Activated CD8-positive, alpha-beta T cell treated with anti-CD3 and anti-CD28 coated beads for 36 hours (primary cell): ENCODE measurements at regions not wholly inside any gene's neighbourhood (a gene's known extent, or its start where the extent isn't known, plus 50 kb on each side); places are given as distances from the start of the nearest gene placed in this dataset.
"Not testable (repeated sequence)": the region's sequence is repeated elsewhere in the genome, so short reads cannot be mapped to it uniquely, and the experiment has no call there.

Source experiments
- ATAC-seq: fragments of 200-7000 bp; cut with Tn5 transposase; one replicate; pipeline ENCODE4 v1.10.0; 2021; ENCODE audit warnings: mild to moderate bottlenecking, moderate library complexity
- CTCF ChIA-PET: fragments of 350-600 bp; sonication (Branson Sonifier 250); formaldehyde crosslinking; loops from one replicate; lab custom pipeline; 2021; ENCODE audit warnings: antibody characterized with exemption; lab: Charles Lee
- POLR2A ChIA-PET: fragments of 350-600 bp; sonication (Branson Sonifier 250); formaldehyde crosslinking; loops from one replicate; lab custom pipeline; 2021; ENCODE audit warnings: antibody characterized with exemption; lab: Charles Lee
- DNase-seq: peaks from one replicate; pipeline ENCODE4 v3.0.0-alpha.2; 2020
- H3K27ac Mint-ChIP-seq: one replicate; pipeline ENCODE4 v1.8.0; 2021; ENCODE audit warnings: mild to moderate bottlenecking, mixed read lengths
- H3K27me3 Mint-ChIP-seq: one replicate; pipeline ENCODE4 v1.8.0; 2021; ENCODE audit warnings: mixed read lengths
- H3K36me3 Mint-ChIP-seq: one replicate; pipeline ENCODE4 v1.8.0; 2021; ENCODE audit warnings: low read depth, mixed read lengths
- H3K4me1 Mint-ChIP-seq: one replicate; pipeline ENCODE4 v1.8.0; 2021; ENCODE audit warnings: low read depth, mixed read lengths
- H3K4me3 Mint-ChIP-seq: one replicate; pipeline ENCODE4 v1.8.0; 2021; ENCODE audit warnings: mild to moderate bottlenecking, moderate library complexity, mixed read lengths
- H3K9me3 Mint-ChIP-seq: one replicate; pipeline ENCODE4 v1.8.0; 2021; ENCODE audit warnings: mixed read lengths
- CTCF ChIP-seq: fragments of 200-600 bp; IDR thresholded peaks from one replicate; pipeline ENCODE4 v1.8.0; 2022; ENCODE audit warnings: antibody characterized with exemption, mild to moderate bottlenecking
- intact Hi-C: fragments of 100-400 bp; cut with micrococcal nuclease; formaldehyde crosslinking; loops from one replicate; pipeline ENCODE4 v1.10.0; 2022

GRCh38 chr11:134725716-134726639 lies 313.9 kb upstream of the B3GAT1 start:
- ChIA-PET CTCF (interaction anchor here (0.8 kb wide), 1 partner anchor 366 kb away, joined by 3 read pairs; no protein-coding TSS in a partner anchor), POLR2A (no interaction called here)
- DNase-seq (no peak), ATAC-seq (no peak)
- TF ChIP-seq CTCF: no peak
- Mint-ChIP-seq H3K27ac (no peak overlapping the region), H3K27me3 (peaks cover 23% of the 10 kb centered on the region), H3K4me1 (no peaks in the 10 kb centered on the region), H3K9me3 (no peaks in the 10 kb centered on the region), H3K36me3 (no peaks in the 10 kb centered on the region), H3K4me3 (no peak overlapping the region)
- intact Hi-C loops: no loop called here

- CTCF ChIA-PET: interaction anchor here (0.8 kb wide), 1 partner anchor 366 kb away, joined by 3 read pairs; no protein-coding TSS in a partner anchor
- peaks cover 2% of the 10 kb centered on the region for H3K9me3 Mint-ChIP-seq
These were observed 313.2 kb upstream of the B3GAT1 start for GRCh38 chr11:134725211-134725610.

DNA sequence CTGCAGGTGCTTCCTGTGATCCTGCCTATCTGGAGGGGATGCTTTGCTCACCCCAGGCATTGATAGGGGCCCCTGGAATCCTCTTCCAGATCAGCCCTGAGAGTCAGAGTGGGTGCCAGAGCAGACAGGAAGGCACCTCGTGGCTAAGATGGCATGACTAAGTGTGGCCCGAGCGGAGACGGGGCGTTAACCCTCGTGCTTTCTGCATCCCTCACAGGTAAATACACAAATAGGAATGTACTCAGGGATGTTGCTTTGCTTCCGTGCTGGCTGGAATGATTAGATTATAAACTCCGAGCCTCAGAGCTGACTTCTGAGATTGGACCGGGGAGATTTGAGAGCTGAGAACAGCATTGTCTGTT lies 312.7 kb upstream of the B3GAT1 start:
- no peak for DNase-seq
- Mint-ChIP-seq H3K27me3 (peaks cover 23% of the 10 kb centered on the region), H3K4me1 (no peaks in the 10 kb centered on the region), H3K27ac (no peak overlapping the region), H3K9me3 (peaks cover 2% of the 10 kb centered on the region), H3K4me3 (no peak overlapping the region), H3K36me3 (no peaks in the 10 kb centered on the region)
- intact Hi-C loops: no loop called here
- ChIA-PET CTCF (interaction anchor here (0.8 kb wide), 1 partner anchor 365 kb away, joined by 3 read pairs; no protein-coding TSS in a partner anchor), POLR2A (no interaction called here)
- no peak for ATAC-seq
- no peak for TF ChIP-seq CTCF

More at GRCh38 chr11:134725211-134725610, 313.2 kb upstream of the B3GAT1 start:
- H3K4me1 Mint-ChIP-seq: no peaks in the 10 kb centered on the region
- no peaks in the 10 kb centered on the region for H3K36me3 Mint-ChIP-seq
- H3K27me3 Mint-ChIP-seq: peaks cover 23% of the 10 kb centered on the region
- no peak overlapping the region for H3K27ac Mint-ChIP-seq
- TF ChIP-seq CTCF: no peak
- ATAC-seq (no peak), DNase-seq (no peak)
- intact Hi-C loops: no loop called here
- POLR2A ChIA-PET: no interaction called here
- no peak overlapping the region for H3K4me3 Mint-ChIP-seq

DNA sequence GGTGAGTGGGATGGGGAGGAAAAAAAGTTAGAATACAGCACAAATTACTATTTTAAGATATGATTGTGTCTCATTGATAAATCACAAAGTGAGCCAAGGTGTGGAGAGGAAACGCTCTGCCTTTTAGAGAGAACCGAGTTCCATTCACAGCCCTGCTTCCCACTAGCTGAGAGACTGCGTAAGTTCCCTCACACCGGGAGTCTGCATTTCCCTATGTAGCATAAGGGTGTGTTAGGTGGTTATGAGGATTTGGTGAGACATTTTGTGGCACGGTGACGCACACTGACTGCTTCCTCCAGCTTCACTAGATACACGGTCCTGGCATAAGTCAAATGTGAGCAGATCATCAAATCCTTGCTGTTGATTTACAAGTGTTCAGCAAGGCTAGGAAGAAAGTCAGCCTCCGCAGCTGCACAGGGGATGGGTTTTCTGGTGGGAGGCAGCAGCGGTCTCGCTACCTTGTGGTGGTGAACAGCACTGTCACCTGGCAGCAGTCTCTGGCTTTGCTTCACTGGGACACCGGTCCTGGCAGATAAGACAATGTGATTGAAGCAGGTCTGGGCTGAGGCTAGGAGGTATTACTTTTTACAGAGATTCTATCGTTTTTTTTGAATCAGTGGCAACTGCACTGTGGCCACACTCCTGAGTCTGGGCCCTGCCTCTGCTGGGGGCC lies 312.2 kb upstream of the B3GAT1 start:
- no peak for TF ChIP-seq CTCF
- Mint-ChIP-seq H3K9me3 (peaks cover 2% of the 10 kb centered on the region), H3K27ac (no peak overlapping the region), H3K4me3 (no peak overlapping the region), H3K4me1 (no peaks in the 10 kb centered on the region), H3K36me3 (no peaks in the 10 kb centered on the region), H3K27me3 (peaks cover 23% of the 10 kb centered on the region)
- POLR2A ChIA-PET: no interaction called here
- DNase-seq (no peak), ATAC-seq (no peak)
- CTCF ChIA-PET: no interaction called here
- intact Hi-C loops: no loop called here

- CTCF ChIA-PET, POLR2A ChIA-PET, H3K4me1 Mint-ChIP-seq, DNase-seq, H3K27ac Mint-ChIP-seq, H3K9me3 Mint-ChIP-seq, ATAC-seq, intact Hi-C loops, H3K4me3 Mint-ChIP-seq, H3K36me3 Mint-ChIP-seq: not testable (repeated sequence)
- peaks cover 18% of the 10 kb centered on the region for H3K27me3 Mint-ChIP-seq
These were observed 308.6 kb upstream of the B3GAT1 start for GRCh38 chr11:134720691-134721070.

- CTCF ChIA-PET, ATAC-seq, DNase-seq, H3K9me3 Mint-ChIP-seq, POLR2A ChIA-PET, H3K4me3 Mint-ChIP-seq, intact Hi-C loops, H3K27ac Mint-ChIP-seq, H3K36me3 Mint-ChIP-seq, H3K4me1 Mint-ChIP-seq: not testable (repeated sequence)
- peaks cover 13% of the 10 kb centered on the region for H3K27me3 Mint-ChIP-seq
These were observed 308.1 kb upstream of the B3GAT1 start for GRCh38 chr11:134719940-134720690.
